ENCODE measurements at regions not wholly inside any gene's neighbourhood (a gene's known extent, or its start where the extent isn't known, plus 50 kb on each side); places are given as distances from the start of the nearest gene placed in this dataset.

DNA sequence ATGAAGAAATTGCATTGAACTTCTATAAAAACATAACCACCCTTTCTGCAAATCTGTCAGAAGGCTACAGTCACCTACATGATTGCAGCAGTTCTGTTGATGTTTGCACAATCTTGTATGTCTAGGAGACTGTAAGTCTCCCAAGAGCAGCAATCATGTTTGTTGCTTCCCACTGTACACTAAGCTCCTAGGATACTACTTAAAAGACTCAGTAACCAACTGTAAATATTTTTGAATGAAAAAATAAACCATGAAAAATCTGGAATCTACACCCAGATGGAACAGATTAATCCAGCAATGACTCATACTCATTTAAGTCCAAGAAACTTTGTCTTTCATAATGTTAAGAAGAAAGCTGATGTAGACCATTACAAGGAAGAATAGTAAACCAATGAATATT, 168.5 kb upstream of the ATXN1 start:
- no peak for DNase-seq (ENCODE audit: extremely low spot score)
- Histone ChIP-seq H3K36me3 (no peaks in the 10 kb centered on the region), H3K27me3 (no peaks in the 10 kb centered on the region), H3K4me1 (no peaks in the 10 kb centered on the region), H3K4me3 (no peak overlapping the region), H3K9me3 (no peaks in the 10 kb centered on the region), H3K27ac (replicated peaks in 1 of 4) (no peak overlapping the region)
- TF ChIP-seq POLR2A (IDR thresholded peaks at IDR 0.05; ENCODE audit: low read depth) (no peak), POLR2AphosphoS5 (IDR thresholded peaks at IDR 0.05) (no peak), EP300 (IDR thresholded peaks at IDR 0.05) (no peak)
- TF ChIP-seq, protein P1, sequence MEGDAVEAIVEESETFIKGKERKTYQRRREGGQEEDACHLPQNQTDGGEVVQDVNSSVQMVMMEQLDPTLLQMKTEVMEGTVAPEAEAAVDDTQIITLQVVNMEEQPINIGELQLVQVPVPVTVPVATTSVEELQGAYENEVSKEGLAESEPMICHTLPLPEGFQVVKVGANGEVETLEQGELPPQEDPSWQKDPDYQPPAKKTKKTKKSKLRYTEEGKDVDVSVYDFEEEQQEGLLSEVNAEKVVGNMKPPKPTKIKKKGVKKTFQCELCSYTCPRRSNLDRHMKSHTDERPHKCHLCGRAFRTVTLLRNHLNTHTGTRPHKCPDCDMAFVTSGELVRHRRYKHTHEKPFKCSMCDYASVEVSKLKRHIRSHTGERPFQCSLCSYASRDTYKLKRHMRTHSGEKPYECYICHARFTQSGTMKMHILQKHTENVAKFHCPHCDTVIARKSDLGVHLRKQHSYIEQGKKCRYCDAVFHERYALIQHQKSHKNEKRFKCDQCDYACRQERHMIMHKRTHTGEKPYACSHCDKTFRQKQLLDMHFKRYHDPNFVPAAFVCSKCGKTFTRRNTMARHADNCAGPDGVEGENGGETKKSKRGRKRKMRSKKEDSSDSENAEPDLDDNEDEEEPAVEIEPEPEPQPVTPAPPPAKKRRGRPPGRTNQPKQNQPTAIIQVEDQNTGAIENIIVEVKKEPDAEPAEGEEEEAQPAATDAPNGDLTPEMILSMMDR (IDR thresholded peaks at IDR 0.05): no peak
- intact Hi-C loops (cut with DNase I): no loop called here

DNA sequence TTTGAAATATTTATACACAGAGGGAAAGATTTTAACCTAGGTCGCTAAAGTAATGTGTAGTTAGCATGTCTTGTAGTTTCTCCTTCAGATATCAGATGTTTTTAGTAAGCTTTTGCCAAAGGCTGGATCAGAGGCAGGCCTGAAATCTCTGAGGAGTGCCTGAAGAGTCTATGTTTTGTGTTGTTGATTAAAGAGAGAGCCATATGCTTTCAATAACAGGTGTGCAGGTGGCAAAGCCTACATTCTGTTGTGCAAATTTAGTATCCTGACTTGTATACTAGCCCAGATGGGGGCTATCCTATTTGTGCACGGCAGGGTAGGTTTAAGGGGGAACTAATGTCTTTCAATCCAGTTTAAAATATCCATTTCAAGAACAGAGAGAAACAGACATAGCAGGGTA, 167.1 kb upstream of the ATXN1 start:
- H3K27ac ChIP-seq (replicated peaks in 1 of 4): no peak overlapping the region
- no peaks in the 10 kb centered on the region for H3K36me3 ChIP-seq
- H3K9me3 ChIP-seq: no peaks in the 10 kb centered on the region
- intact Hi-C loops (cut with DNase I): no loop called here
- 77% methylated on average over 2 of the region's 2 CpGs for WGBS
- H3K4me1 ChIP-seq: no peaks in the 10 kb centered on the region
- TF ChIP-seq, protein P1 (IDR thresholded peaks at IDR 0.05): no peak
- TF ChIP-seq EP300 (IDR thresholded peaks at IDR 0.05) (no peak), POLR2A (IDR thresholded peaks at IDR 0.05; ENCODE audit: low read depth) (no peak), POLR2AphosphoS5 (IDR thresholded peaks at IDR 0.05) (no peak)
- no peaks in the 10 kb centered on the region for H3K27me3 ChIP-seq
- no peak overlapping the region for H3K4me3 ChIP-seq
- DNase-seq (ENCODE audit: extremely low spot score): no peak

DNA sequence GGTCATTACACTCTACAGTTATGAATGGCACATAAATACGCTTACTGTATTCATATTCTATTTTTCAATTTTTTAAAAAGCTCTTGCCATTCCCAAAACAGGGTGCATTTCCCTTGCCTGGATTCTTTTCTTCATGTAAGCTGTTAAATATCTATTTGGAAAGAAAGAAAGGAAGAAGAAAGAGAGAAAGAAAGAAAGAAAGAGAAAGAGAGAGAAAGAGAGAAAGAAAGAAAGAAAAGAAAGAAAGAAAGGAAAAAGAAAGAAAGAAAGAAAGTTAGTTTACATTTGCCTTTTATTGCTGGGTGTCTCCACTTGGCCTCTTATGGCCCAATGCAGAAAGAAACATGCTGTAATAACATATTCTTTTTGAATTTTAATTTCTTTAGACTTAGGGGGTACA, 165.9 kb upstream of the ATXN1 start:
- no peaks in the 10 kb centered on the region for H3K4me1 ChIP-seq
- intact Hi-C loops (cut with DNase I): no loop called here
- no peaks in the 10 kb centered on the region for H3K9me3 ChIP-seq
- 97% methylated on average over 1 of the region's 1 CpG for WGBS
- H3K27ac ChIP-seq (replicated peaks in 1 of 4): no peak overlapping the region
- H3K4me3 ChIP-seq: no peak overlapping the region
- no peaks in the 10 kb centered on the region for H3K27me3 ChIP-seq
- DNase-seq (ENCODE audit: extremely low spot score): no peak
- TF ChIP-seq POLR2AphosphoS5 (IDR thresholded peaks at IDR 0.05): no peak
- no peak for TF ChIP-seq POLR2A (IDR thresholded peaks at IDR 0.05; ENCODE audit: low read depth)
- TF ChIP-seq EP300 (IDR thresholded peaks at IDR 0.05): no peak
- TF ChIP-seq, protein P1 (IDR thresholded peaks at IDR 0.05): no peak
- H3K36me3 ChIP-seq: no peaks in the 10 kb centered on the region

DNA sequence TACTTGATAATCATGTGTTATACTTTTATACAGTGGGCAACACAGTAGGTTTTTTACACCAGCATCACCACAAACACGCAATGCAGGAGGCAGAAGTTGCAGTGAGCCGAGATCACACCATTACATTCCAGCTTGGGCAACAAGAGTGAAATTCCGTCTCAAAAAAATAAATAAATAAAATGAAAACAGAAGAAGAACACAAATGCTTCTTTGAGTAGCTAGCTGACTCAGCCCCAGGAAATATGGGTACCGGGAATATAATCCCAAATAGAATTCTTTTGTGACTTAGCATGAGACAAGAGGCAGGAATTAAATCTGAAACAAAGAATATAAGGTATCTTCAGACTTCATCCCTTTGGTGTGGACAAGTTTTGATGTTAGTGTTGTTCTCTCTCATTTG, 164.2 kb upstream of the ATXN1 start:
- TF ChIP-seq EP300 (IDR thresholded peaks at IDR 0.05): no peak
- TF ChIP-seq, protein P1 (IDR thresholded peaks at IDR 0.05): no peak
- no peak for TF ChIP-seq POLR2AphosphoS5 (IDR thresholded peaks at IDR 0.05)
- TF ChIP-seq POLR2A (IDR thresholded peaks at IDR 0.05; ENCODE audit: low read depth): no peak
- intact Hi-C loops (cut with DNase I): no loop called here
- H3K27me3 ChIP-seq: no peaks in the 10 kb centered on the region
- H3K36me3 ChIP-seq: no peaks in the 10 kb centered on the region
- H3K27ac ChIP-seq (replicated peaks in 1 of 4): no peak overlapping the region
- no peaks in the 10 kb centered on the region for H3K4me1 ChIP-seq
- DNase-seq (ENCODE audit: extremely low spot score): no peak
- no peak overlapping the region for H3K4me3 ChIP-seq
- H3K9me3 ChIP-seq: no peaks in the 10 kb centered on the region
- 88% methylated on average over 4 of the region's 4 CpGs for WGBS

DNA sequence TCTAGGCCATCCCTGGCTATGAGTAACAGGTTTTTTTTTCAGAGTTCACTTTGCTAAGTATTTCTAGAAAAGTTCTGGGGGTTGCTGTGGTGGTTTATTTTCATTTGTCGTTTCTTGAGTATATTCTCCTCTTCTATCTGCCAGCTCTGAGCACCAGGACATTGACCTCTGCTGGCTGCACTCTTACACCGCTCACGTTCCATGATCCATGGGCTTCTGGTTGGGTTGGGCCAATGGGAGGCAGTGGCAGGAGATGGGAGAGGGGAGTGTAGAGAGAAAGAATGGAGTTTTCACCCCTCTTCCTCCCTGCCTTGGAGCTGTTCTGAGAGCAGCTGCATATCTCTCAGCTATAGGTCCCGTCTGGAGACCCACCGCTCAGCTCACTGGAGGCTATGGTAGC, 161.0 kb upstream of the ATXN1 start:
- no peak for DNase-seq (ENCODE audit: extremely low spot score)
- TF ChIP-seq, protein P1 (IDR thresholded peaks at IDR 0.05): no peak
- TF ChIP-seq POLR2AphosphoS5 (IDR thresholded peaks at IDR 0.05) (no peak), POLR2A (IDR thresholded peaks at IDR 0.05; ENCODE audit: low read depth) (no peak), EP300 (IDR thresholded peaks at IDR 0.05) (no peak)
- Histone ChIP-seq H3K4me3 (no peak overlapping the region), H3K36me3 (no peaks in the 10 kb centered on the region), H3K27ac (replicated peaks in 1 of 4) (no peak overlapping the region), H3K9me3 (no peaks in the 10 kb centered on the region), H3K27me3 (no peaks in the 10 kb centered on the region), H3K4me1 (no peaks in the 10 kb centered on the region)
- WGBS: 70% methylated on average over 5 of the region's 5 CpGs
- intact Hi-C loops (cut with DNase I): no loop called here

Data from esophagus muscularis mucosa (tissue), 4 donors.